NB4 (cell line): ENCODE measurements at regions not wholly inside any gene's neighbourhood (a gene's known extent, or its start where the extent isn't known, plus 50 kb on each side); places are given as distances from the start of the nearest gene placed in this dataset.

ENCODE experiments used
- POLR2A ChIP-seq: IDR thresholded peaks from 2 replicates; pipeline ENCODE4 v1.6.1; 2011; ENCODE audit warnings: mild to moderate bottlenecking; ENCODE audit not compliant: insufficient read length; ENCODE audit errors: extremely low read depth
- TF ChIP-seq, protein P1 (sequence below): IDR thresholded peaks from one replicate; pipeline ENCODE4 v1.5.1; 2012; ENCODE audit warnings: low read depth, low read length

DNA sequence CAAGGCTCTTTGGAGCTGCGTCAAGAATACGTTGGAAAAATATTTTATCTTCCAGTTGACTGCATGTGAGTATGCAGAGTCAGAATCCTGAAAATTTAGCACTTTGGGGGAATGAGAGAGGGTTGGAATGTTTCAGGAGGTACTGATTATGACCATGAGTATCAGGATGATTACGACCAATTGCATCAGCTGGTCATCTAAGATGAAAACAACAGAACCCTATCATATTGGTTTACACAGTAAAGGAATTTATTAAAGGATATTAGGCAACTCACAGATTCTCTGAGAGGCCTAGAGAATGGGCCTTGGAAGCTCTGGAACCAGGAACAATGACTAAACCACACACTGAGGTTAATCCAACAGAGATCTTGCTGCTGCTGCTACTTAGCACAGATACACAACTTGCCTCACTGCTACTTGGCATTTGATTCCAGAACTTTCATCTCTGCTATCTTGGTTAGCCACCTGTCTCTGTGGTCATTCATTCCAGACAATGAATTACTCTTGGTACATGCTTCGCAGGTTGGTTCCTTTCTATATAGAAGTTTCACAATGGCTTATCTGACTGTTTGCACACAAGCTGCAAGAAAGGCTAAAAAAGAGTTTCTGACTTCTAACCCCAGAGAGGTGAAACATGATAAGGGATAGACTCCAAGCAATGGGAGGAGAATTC lies 68.0 kb upstream of the CTTNBP2 start:
- TF ChIP-seq, protein P1, sequence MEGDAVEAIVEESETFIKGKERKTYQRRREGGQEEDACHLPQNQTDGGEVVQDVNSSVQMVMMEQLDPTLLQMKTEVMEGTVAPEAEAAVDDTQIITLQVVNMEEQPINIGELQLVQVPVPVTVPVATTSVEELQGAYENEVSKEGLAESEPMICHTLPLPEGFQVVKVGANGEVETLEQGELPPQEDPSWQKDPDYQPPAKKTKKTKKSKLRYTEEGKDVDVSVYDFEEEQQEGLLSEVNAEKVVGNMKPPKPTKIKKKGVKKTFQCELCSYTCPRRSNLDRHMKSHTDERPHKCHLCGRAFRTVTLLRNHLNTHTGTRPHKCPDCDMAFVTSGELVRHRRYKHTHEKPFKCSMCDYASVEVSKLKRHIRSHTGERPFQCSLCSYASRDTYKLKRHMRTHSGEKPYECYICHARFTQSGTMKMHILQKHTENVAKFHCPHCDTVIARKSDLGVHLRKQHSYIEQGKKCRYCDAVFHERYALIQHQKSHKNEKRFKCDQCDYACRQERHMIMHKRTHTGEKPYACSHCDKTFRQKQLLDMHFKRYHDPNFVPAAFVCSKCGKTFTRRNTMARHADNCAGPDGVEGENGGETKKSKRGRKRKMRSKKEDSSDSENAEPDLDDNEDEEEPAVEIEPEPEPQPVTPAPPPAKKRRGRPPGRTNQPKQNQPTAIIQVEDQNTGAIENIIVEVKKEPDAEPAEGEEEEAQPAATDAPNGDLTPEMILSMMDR: no peak
- no peak for TF ChIP-seq POLR2A
